Natural killer cell (primary cell): ENCODE measurements at regions not wholly inside any gene's neighbourhood (a gene's known extent, or its start where the extent isn't known, plus 50 kb on each side); places are given as distances from the start of the nearest gene placed in this dataset.
"Not testable (repeated sequence)": the region's sequence is repeated elsewhere in the genome, so short reads cannot be mapped to it uniquely, and the experiment has no call there.

Experiments used
- ATAC-seq, 3 donors: fragments of 150-1000 bp in 2 of 3; fragments of 200-7000 bp in 1 of 3; cut with Tn5 transposase; 1 replicate in 1 of 3; 2 replicates in 2 of 3; pipeline ENCODE4 v1.10.0; 2021; ENCODE audit warnings: mild to moderate bottlenecking in 2 of 3, moderate library complexity in 2 of 3
- DNase-seq, 2 donors: peaks; one replicate each; pipeline versions ENCODE4 v3.0.0 to v3.0.0-alpha.2; 2013 to 2021; ENCODE audit warnings: mixed read lengths in 1 of 2
- H3K27ac ChIP-seq: one replicate; pipeline ENCODE4 v1.5.1; 2013; ENCODE audit warnings: mild to moderate bottlenecking, low read length
- H3K27me3 ChIP-seq: one replicate; pipeline ENCODE4 v1.6.1; 2013; ENCODE audit warnings: low read length; ENCODE audit not compliant: control insufficient read depth, insufficient read depth
- H3K36me3 ChIP-seq: one replicate; pipeline ENCODE4 v1.6.1; 2013; ENCODE audit warnings: low read length; ENCODE audit not compliant: control insufficient read depth, insufficient read depth
- H3K4me1 ChIP-seq: one replicate; pipeline ENCODE4 v1.6.1; 2013; ENCODE audit warnings: low read length; ENCODE audit not compliant: control insufficient read depth, insufficient read depth
- H3K4me3 ChIP-seq: one replicate; pipeline ENCODE4 v1.5.1; 2013; ENCODE audit warnings: low read length
- H3K9me3 ChIP-seq: one replicate; pipeline ENCODE4 v1.6.1; 2013; ENCODE audit warnings: low read length; ENCODE audit not compliant: control insufficient read depth, insufficient read depth
- H3K27ac Mint-ChIP-seq, 2 donors: one replicate each; pipeline ENCODE4 v1.8.0; 2022; ENCODE audit warnings: mild to moderate bottlenecking in 2 of 2, mixed read lengths in 2 of 2, moderate library complexity in 1 of 2
- H3K27me3 Mint-ChIP-seq, 2 donors: one replicate each; pipeline ENCODE4 v1.8.0; 2022; ENCODE audit warnings: low read depth in 2 of 2, mixed read lengths in 2 of 2
- H3K36me3 Mint-ChIP-seq: one replicate; pipeline ENCODE4 v1.8.0; 2022; ENCODE audit warnings: mixed read lengths
- H3K4me1 Mint-ChIP-seq, 2 donors: one replicate each; pipeline ENCODE4 v1.8.0; 2022; ENCODE audit warnings: mixed read lengths in 2 of 2
- H3K4me3 Mint-ChIP-seq: one replicate; pipeline ENCODE4 v1.8.0; 2022; ENCODE audit warnings: mild to moderate bottlenecking, moderate library complexity, mixed read lengths
- H3K9me3 Mint-ChIP-seq, 2 donors: one replicate each; pipeline ENCODE4 v1.8.0; 2022; ENCODE audit warnings: mixed read lengths in 2 of 2
- WGBS: methylation state at CpG from one replicate; pipeline ENCODE4 v1.1.7; 2013; ENCODE audit warnings: missing lambda C conversion rate; ENCODE audit not compliant: insufficient coverage; 5-methylcytosine and 5-hydroxymethylcytosine counted together
- intact Hi-C: fragments of 100-400 bp; cut with micrococcal nuclease; formaldehyde crosslinking; loops from one replicate; pipeline ENCODE4 v1.14.2; 2022
- TF ChIP-seq, protein P1 (sequence below): fragments of 200-600 bp; IDR thresholded peaks from one replicate; pipeline ENCODE4 v1.8.0; 2022; ENCODE audit warnings: antibody characterized with exemption

DNA sequence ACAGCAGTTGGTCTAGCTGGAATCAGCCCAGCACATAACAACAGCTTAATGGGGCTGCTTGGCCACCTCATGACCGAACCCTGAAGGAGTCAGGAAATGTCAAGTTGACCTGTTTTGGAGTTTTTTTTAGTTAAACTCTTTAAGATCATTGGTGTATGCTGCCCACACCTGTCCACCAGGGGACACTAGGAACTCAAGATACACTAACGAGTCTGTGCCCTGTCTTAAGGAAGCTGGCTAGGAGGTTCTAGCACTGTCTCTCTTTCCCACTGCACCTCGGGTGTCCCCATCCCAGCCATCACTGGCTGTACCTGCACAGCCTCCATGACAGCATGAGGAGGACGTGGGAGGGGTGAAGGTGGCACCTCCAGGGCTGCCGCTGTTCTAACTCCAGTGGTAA is 279.6 kb upstream of the SOX1 start:
- ATAC-seq, H3K36me3 ChIP-seq, H3K4me1 Mint-ChIP-seq, H3K27ac ChIP-seq, H3K4me1 ChIP-seq, H3K4me3 ChIP-seq, H3K9me3 Mint-ChIP-seq, H3K27me3 ChIP-seq, intact Hi-C loops, DNase-seq, H3K27me3 Mint-ChIP-seq, H3K4me3 Mint-ChIP-seq, H3K36me3 Mint-ChIP-seq, H3K9me3 ChIP-seq, H3K27ac Mint-ChIP-seq: not testable (repeated sequence)
- WGBS, result no CpG with 5 or more reads among the region's 5 CpGs

DNA sequence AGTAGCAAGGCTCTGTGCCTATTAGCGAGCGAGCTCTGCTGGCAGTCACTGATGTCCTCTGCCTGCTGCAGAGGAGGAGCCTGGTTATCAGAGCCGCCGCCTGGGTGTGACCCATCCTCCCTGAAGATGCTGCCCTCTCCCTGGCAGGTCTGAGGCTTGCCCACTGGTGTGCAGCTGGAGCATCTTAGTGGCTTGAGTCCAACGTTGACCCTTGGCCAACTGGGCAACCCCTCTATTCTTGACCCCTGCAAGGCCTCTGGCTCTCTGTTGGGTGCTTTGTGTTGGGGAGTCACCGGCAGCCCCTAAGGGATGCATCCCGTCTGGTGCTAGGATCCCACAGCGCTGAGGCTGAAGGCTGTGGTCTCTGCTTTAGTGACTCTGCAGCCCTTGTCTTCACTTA is 277.9 kb upstream of the SOX1 start:
- no peaks in the 10 kb centered on the region for H3K36me3 ChIP-seq
- intact Hi-C loops, result no loop called here
- H3K4me1 ChIP-seq, result no peaks in the 10 kb centered on the region
- no peak overlapping the region for H3K27ac ChIP-seq
- WGBS, result 87% methylated on average over 8 of the region's 8 CpGs
- TF ChIP-seq, protein P1, sequence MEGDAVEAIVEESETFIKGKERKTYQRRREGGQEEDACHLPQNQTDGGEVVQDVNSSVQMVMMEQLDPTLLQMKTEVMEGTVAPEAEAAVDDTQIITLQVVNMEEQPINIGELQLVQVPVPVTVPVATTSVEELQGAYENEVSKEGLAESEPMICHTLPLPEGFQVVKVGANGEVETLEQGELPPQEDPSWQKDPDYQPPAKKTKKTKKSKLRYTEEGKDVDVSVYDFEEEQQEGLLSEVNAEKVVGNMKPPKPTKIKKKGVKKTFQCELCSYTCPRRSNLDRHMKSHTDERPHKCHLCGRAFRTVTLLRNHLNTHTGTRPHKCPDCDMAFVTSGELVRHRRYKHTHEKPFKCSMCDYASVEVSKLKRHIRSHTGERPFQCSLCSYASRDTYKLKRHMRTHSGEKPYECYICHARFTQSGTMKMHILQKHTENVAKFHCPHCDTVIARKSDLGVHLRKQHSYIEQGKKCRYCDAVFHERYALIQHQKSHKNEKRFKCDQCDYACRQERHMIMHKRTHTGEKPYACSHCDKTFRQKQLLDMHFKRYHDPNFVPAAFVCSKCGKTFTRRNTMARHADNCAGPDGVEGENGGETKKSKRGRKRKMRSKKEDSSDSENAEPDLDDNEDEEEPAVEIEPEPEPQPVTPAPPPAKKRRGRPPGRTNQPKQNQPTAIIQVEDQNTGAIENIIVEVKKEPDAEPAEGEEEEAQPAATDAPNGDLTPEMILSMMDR, result no peak
- no peak overlapping the region for H3K4me3 ChIP-seq
- Mint-ChIP-seq H3K27me3 (peaks cover 0 to 7% of the 10 kb centered on the region in 2 donors), H3K4me3 (no peak overlapping the region), H3K4me1 (no peaks in the 10 kb centered on the region), H3K27ac (no peak overlapping the region), H3K9me3 (no peaks in the 10 kb centered on the region), H3K36me3 (no peaks in the 10 kb centered on the region)
- DNase-seq (no peak), ATAC-seq (no peak)
- no peaks in the 10 kb centered on the region for H3K9me3 ChIP-seq
- no peaks in the 10 kb centered on the region for H3K27me3 ChIP-seq

DNA sequence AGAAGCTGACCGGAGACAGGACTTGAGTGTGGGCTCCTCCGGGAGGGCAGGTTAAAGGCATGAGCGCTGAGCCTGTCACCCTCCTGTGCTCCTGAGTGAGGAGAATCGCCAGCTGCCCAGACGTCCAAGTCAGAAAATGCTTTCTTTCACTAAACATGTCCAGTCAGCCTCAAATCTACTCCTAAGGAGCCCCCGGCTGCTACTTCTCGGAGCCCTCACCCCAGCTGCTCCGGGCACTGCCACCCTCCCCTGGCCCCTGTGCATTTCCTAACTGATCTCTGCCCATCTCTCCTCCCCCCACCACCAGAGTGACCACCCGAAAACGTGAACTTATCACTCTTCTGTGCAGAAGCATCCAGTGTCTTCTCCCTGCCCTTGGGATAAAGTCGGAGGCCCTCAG is 277.5 kb upstream of the SOX1 start:
- intact Hi-C loops, result no loop called here
- 84% methylated on average over 11 of the region's 11 CpGs for WGBS
- H3K36me3 Mint-ChIP-seq, result no peaks in the 10 kb centered on the region
- Histone ChIP-seq H3K4me1 (no peaks in the 10 kb centered on the region), H3K27ac (no peak overlapping the region), H3K36me3 (no peaks in the 10 kb centered on the region), H3K9me3 (no peaks in the 10 kb centered on the region), H3K27me3 (no peaks in the 10 kb centered on the region), H3K4me3 (no peak overlapping the region)
- no peak for DNase-seq
- TF ChIP-seq, protein P1, result no peak
- ATAC-seq, result no peak
- H3K27ac Mint-ChIP-seq, result no peak overlapping the region
- H3K4me3 Mint-ChIP-seq, result no peak overlapping the region
- peaks cover 0 to 7% of the 10 kb centered on the region in 2 donors for H3K27me3 Mint-ChIP-seq
- no peaks in the 10 kb centered on the region for H3K4me1 Mint-ChIP-seq
- no peaks in the 10 kb centered on the region for H3K9me3 Mint-ChIP-seq

DNA sequence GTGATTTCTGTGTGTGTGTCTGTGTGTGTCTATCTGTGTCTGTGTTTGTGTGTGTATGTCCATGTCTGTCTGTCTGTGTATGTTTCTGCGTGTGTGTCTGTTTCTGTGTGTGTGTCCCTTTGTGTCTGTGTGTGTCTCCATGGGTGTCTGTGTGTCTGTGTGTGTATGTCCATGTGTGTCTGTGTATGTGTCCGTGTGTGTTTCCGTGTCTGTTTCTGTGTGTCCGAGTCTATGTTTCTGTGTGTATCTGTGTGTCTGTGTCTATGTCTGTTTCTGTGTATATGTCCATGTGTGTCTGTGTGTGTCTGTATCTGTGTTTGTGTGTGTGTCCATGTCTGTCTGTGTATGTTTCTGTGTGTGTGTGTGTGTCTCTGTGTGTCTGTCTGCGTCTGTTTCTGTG is 276.3 kb upstream of the SOX1 start:
- H3K4me1 ChIP-seq, result no peaks in the 10 kb centered on the region
- WGBS, result 94% methylated on average over 5 of the region's 5 CpGs
- H3K9me3 Mint-ChIP-seq, result no peaks in the 10 kb centered on the region
- TF ChIP-seq, protein P1, result no peak
- H3K4me1 Mint-ChIP-seq, result no peaks in the 10 kb centered on the region
- no peak overlapping the region for H3K4me3 Mint-ChIP-seq
- intact Hi-C loops, result no loop called here
- no peak overlapping the region for H3K27ac Mint-ChIP-seq
- no peaks in the 10 kb centered on the region for H3K36me3 Mint-ChIP-seq
- H3K9me3 ChIP-seq, result no peaks in the 10 kb centered on the region
- no peak overlapping the region for H3K4me3 ChIP-seq
- no peak overlapping the region for H3K27ac ChIP-seq
- H3K36me3 ChIP-seq, result no peaks in the 10 kb centered on the region
- no peaks in the 10 kb centered on the region for H3K27me3 ChIP-seq
- peak in 1 of 3 donors; percentile 35 for ATAC-seq
- H3K27me3 Mint-ChIP-seq, result peaks cover 0 to 7% of the 10 kb centered on the region in 2 donors
- DNase-seq, result no peak
